Pancreas (tissue), 10 donors: ENCODE measurements at regions not wholly inside any gene's neighbourhood (a gene's known extent, or its start where the extent isn't known, plus 50 kb on each side); places are given as distances from the start of the nearest gene placed in this dataset.
A peak's percentile ranks its signal among the peaks of the same experiment; 100 is the strongest.

Source experiments
- ATAC-seq, 4 donors: fragments of 200-7000 bp; cut with Tn5 transposase; one replicate each; pipeline versions ENCODE4 v1.8.0 to v1.9.1; 2020; ENCODE audit warnings: mild to moderate bottlenecking in 4 of 4, moderate library complexity in 4 of 4
- DNase-seq, 6 donors: peaks; one replicate each; pipeline ENCODE4 v3.0.0-alpha.2; 2020
- FAIRE-seq: peaks from 2 replicates; lab custom pipeline; 2012; peaks lifted over from hg19 to GRCh38; lab: Jason Lieb, UNC
- H3K27ac ChIP-seq, 4 donors: fragments of 200-600 bp; sonication (generic); 1 replicate in 3 of 4; 2 replicates in 1 of 4; pipeline versions ENCODE4 v1.5.0 to v1.8.0; 2020
- H3K27me3 ChIP-seq, 4 donors: fragments of 200-600 bp; one replicate each; pipeline ENCODE4 v1.8.0; 2021
- H3K36me3 ChIP-seq, 3 donors: fragments of 200-600 bp; sonication (generic) in 1 of 3; one replicate each; pipeline versions ENCODE4 v1.5.0 to v1.8.0; 2020 to 2021
- H3K4me1 ChIP-seq, 3 donors: fragments of 200-600 bp; one replicate each; pipeline ENCODE4 v1.8.0; 2021
- H3K4me3 ChIP-seq, 4 donors: fragments of 200-600 bp; sonication (generic) in 2 of 4; one replicate each; pipeline versions ENCODE4 v1.5.0 to v1.8.0; 2020 to 2021
- H3K9me3 ChIP-seq, 4 donors: fragments of 200-600 bp; one replicate each; pipeline ENCODE4 v1.8.0; 2021
- WGBS, 2 donors: extraction: QIAGEN DNeasy Blood & Tissue Kit; methylation state at CpG; one replicate each; pipeline ENCODE4 v1.1.7; 2013; 5-methylcytosine and 5-hydroxymethylcytosine counted together
- intact Hi-C, 3 donors: fragments of 100-400 bp; cut with DNase I; formaldehyde crosslinking; loops; one replicate each; pipeline versions ENCODE4 v1.11.1 to v1.14.2; 2022
- TF ChIP-seq, protein P1 (sequence below), 4 donors: fragments of 200-600 bp; sonication (generic) in 3 of 4; IDR thresholded peaks; one replicate each; pipeline versions ENCODE4 v1.5.0 to v1.8.0; 2021; ENCODE audit warnings: antibody characterized with exemption in 4 of 4
- donor health status: healthy with polysubstance abuse.
- donor health status: DM: no; HTN: no; CAD: no; lungs with moderate emphysema.
- donor health status: DM: no; HTN: no; CAD: no.
- donor health status: control.
- donor health status: control.
- donor health status: Bipolar disorder and iron deficiency.
- donor health status: DM: yes; HTN: yes; CAD: no.
- donor health status: DM: no; HTN: no; CAD: no.
- donor health status: DM: no; HTN: no; CAD: no.
- donor health status: DM: yes; HTN: yes; CAD: no.

DNA sequence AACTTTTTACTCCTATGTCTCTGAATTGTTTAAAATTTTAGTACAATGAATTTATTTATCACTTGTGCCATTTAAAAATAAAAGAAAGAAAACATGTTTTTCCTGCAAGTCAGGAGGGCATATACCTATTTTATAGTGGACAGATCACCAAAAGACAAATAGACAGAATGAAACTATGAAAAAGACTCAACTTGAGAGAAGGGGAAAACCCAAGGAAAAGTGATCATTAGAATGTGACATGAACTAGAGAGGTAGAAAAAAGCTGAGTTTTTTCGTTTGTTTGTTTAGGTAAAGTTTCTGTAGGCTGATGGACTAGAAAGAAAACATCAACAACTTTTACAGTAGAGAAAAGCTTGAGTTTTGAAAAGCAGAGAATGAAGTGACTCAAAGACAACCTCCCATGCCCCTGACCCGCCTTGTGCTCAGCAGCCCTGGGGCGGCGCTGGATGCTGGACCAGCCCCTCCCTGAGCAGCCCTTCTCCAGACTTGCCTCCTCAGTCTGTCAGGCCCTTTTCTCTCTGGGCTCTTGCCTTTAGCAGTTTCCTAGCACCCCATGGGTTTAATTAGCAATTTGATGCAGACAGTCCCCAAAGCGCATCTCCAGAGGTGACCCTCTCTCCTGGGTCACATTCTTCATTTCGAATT lies 95.1 kb upstream of the ARID2 start:
- H3K9me3 ChIP-seq = no peaks in the 10 kb centered on the region
- no peak overlapping the region for H3K27ac ChIP-seq
- TF ChIP-seq, protein P1, sequence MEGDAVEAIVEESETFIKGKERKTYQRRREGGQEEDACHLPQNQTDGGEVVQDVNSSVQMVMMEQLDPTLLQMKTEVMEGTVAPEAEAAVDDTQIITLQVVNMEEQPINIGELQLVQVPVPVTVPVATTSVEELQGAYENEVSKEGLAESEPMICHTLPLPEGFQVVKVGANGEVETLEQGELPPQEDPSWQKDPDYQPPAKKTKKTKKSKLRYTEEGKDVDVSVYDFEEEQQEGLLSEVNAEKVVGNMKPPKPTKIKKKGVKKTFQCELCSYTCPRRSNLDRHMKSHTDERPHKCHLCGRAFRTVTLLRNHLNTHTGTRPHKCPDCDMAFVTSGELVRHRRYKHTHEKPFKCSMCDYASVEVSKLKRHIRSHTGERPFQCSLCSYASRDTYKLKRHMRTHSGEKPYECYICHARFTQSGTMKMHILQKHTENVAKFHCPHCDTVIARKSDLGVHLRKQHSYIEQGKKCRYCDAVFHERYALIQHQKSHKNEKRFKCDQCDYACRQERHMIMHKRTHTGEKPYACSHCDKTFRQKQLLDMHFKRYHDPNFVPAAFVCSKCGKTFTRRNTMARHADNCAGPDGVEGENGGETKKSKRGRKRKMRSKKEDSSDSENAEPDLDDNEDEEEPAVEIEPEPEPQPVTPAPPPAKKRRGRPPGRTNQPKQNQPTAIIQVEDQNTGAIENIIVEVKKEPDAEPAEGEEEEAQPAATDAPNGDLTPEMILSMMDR (IDR thresholded peaks at IDR 0.05) = no peak
- FAIRE-seq (no peak), ATAC-seq (no peak), DNase-seq (no peak)
- no peak overlapping the region for H3K4me3 ChIP-seq
- H3K4me1 ChIP-seq = no peaks in the 10 kb centered on the region
- intact Hi-C loops = no loop called here
- H3K36me3 ChIP-seq = no peaks in the 10 kb centered on the region
- H3K27me3 ChIP-seq = no peaks in the 10 kb centered on the region
- WGBS, 2 donors = 88 to 91% methylated on average over 6 of the region's 6 CpGs

- H3K4me3 ChIP-seq = no peak overlapping the region
- no peak overlapping the region for H3K27ac ChIP-seq
- no peaks in the 10 kb centered on the region for H3K9me3 ChIP-seq
- ATAC-seq (no peak), FAIRE-seq (no peak), DNase-seq (no peak)
- TF ChIP-seq, protein P1 (IDR thresholded peaks at IDR 0.05) = no peak
- WGBS, 2 donors = 76 to 80% methylated on average over 2 of the region's 2 CpGs
- no peaks in the 10 kb centered on the region for H3K36me3 ChIP-seq
- peaks cover 0 to 5% (median 0%) of the 10 kb centered on the region in 3 donors for H3K4me1 ChIP-seq
- intact Hi-C loops = no loop called here
- no peaks in the 10 kb centered on the region for H3K27me3 ChIP-seq
Observed at GRCh38 chr12:45637242-45637641, 92.3 kb upstream of the ARID2 start.

- peaks cover 0 to 5% (median 0%) of the 10 kb centered on the region in 3 donors for H3K4me1 ChIP-seq
- no peaks in the 10 kb centered on the region for H3K9me3 ChIP-seq
- no peaks in the 10 kb centered on the region for H3K27me3 ChIP-seq
- no peaks in the 10 kb centered on the region for H3K36me3 ChIP-seq
- TF ChIP-seq, protein P1 (IDR thresholded peaks at IDR 0.05) = no peak
- ATAC-seq (no peak), FAIRE-seq (no peak), DNase-seq (no peak)
- H3K27ac ChIP-seq = no peak overlapping the region
- 95 to 97% methylated on average over 1 of the region's 1 CpG for WGBS, 2 donors
- intact Hi-C loops = no loop called here
- H3K4me3 ChIP-seq = no peak overlapping the region
Observed at GRCh38 chr12:45637706-45638105, 91.8 kb upstream of the ARID2 start.

DNA sequence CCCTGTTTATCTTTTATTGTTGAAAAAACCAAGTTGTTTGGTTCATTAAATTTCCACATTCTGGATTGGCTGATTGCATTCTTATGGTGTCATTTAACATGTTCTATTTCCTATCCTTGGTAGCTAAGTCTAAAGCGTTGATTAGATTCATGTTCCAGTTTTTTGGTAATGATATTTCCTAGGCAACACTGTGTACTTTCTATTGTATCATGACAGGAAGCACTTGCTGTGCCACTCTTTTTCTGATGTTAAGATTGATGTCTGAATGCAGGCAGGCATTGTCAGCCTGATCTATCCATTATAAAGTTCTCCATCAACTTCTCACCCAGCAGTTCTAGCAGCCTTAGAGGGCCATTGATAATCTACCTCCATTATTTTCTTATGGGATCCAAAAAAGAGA lies 91.1 kb upstream of the ARID2 start:
- H3K4me1 ChIP-seq = peaks cover 0 to 5% (median 0%) of the 10 kb centered on the region in 3 donors
- no peak for FAIRE-seq
- no peaks in the 10 kb centered on the region for H3K27me3 ChIP-seq
- H3K9me3 ChIP-seq = no peaks in the 10 kb centered on the region
- intact Hi-C loops = no loop called here
- no peak overlapping the region for H3K4me3 ChIP-seq
- DNase-seq = no peak
- TF ChIP-seq, protein P1 (IDR thresholded peaks at IDR 0.05) = no peak
- H3K27ac ChIP-seq = no peak overlapping the region
- WGBS, 2 donors = 85% methylated on average over 1 of the region's 1 CpG
- H3K36me3 ChIP-seq = no peaks in the 10 kb centered on the region
- no peak for ATAC-seq

GRCh38 chr12:45644541-45644940 lies 85.0 kb upstream of the ARID2 start:
- Histone ChIP-seq H3K4me1 (peaks cover 0 to 16% (median 7%) of the 10 kb centered on the region in 3 donors), H3K36me3 (no peaks in the 10 kb centered on the region), H3K9me3 (no peaks in the 10 kb centered on the region), H3K27ac (no peak overlapping the region), H3K27me3 (no peaks in the 10 kb centered on the region), H3K4me3 (no peak overlapping the region)
- TF ChIP-seq, protein P1 (IDR thresholded peaks at IDR 0.05) = no peak
- peak in 1 of 4 donors; percentile 25 for ATAC-seq
- WGBS, 2 donors = 49 to 55% methylated on average over 1 of the region's 1 CpG
- intact Hi-C loops = no loop called here
- no peak for DNase-seq
- FAIRE-seq = no peak
